DND-41 (cell line): ENCODE measurements at regions not wholly inside any gene's neighbourhood (a gene's known extent, or its start where the extent isn't known, plus 50 kb on each side); places are given as distances from the start of the nearest gene placed in this dataset.

Experiments
- ATAC-seq: fragments of 200-7000 bp; cut with Tn5 transposase; 3 replicates; pipeline ENCODE4 v1.9.1; 2021; ENCODE audit warnings: low read depth; ENCODE audit not compliant: insufficient read depth
- DNase-seq: peaks from one replicate; pipeline ENCODE4 v3.0.0-alpha.2; 2020
- H2AFZ ChIP-seq: 2 replicates; pipeline ENCODE4 v1.6.0; 2012; ENCODE audit warnings: low read depth, low read length
- H3K27ac ChIP-seq: 2 replicates; pipeline ENCODE4 v1.5.1; 2012; ENCODE audit warnings: low read length, inconsistent platforms
- H3K27me3 ChIP-seq: fragments of 200-600 bp; sonication (generic); 2 replicates; pipeline ENCODE4 v1.6.0; 2012; ENCODE audit warnings: low read length, mild to moderate bottlenecking, inconsistent platforms; ENCODE audit not compliant: insufficient read depth, poor library complexity
- H3K36me3 ChIP-seq: 2 replicates; pipeline ENCODE4 v1.5.1; 2012; ENCODE audit warnings: low read length, inconsistent platforms; ENCODE audit not compliant: insufficient read depth
- H3K4me1 ChIP-seq: 2 replicates; pipeline ENCODE4 v1.5.1; 2012; ENCODE audit warnings: mild to moderate bottlenecking, low read length; ENCODE audit not compliant: insufficient read depth
- H3K4me2 ChIP-seq: 2 replicates; pipeline ENCODE4 v1.6.0; 2012; ENCODE audit warnings: mild to moderate bottlenecking, moderate library complexity, low read length, inconsistent platforms; ENCODE audit not compliant: insufficient read depth
- H3K4me3 ChIP-seq, 2 experiments: fragments of 200-600 bp in 1 of 2; shearing (Covaris generic) in 1 of 2; 2 replicates each; pipeline ENCODE4 v1.5.1; 2012 to 2016; ENCODE audit warnings: inconsistent platforms in 2 of 2, low read length in 2 of 2, mild to moderate bottlenecking in 2 of 2, low read depth in 1 of 2, moderate library complexity in 1 of 2
- H3K79me2 ChIP-seq: 2 replicates; pipeline ENCODE4 v1.6.0; 2012; ENCODE audit warnings: low read length, inconsistent platforms; ENCODE audit not compliant: insufficient read depth
- H3K9ac ChIP-seq: 2 replicates; pipeline ENCODE4 v1.6.0; 2012; ENCODE audit warnings: low read depth, mild to moderate bottlenecking, inconsistent platforms, low read length, moderate library complexity
- H3K9me3 ChIP-seq: 2 replicates; pipeline ENCODE4 v1.5.1; 2012; ENCODE audit warnings: low read length, moderate library complexity, mild to moderate bottlenecking, inconsistent platforms; ENCODE audit not compliant: insufficient read depth, severe bottlenecking
- H4K20me1 ChIP-seq: 2 replicates; pipeline ENCODE4 v1.6.0; 2012; ENCODE audit warnings: low read length; ENCODE audit not compliant: insufficient read depth
- EZH2 ChIP-seq: IDR thresholded peaks from 3 replicates; pipeline ENCODE4 v1.6.1; 2012; ENCODE audit warnings: borderline replicate concordance, low read depth, mild to moderate bottlenecking, moderate library complexity, low read length, inconsistent platforms; ENCODE audit not compliant: severe bottlenecking
- TF ChIP-seq, protein P1 (sequence below): IDR thresholded peaks from 2 replicates; pipeline ENCODE4 v1.5.1; 2012; ENCODE audit warnings: borderline replicate concordance, low read length, moderate library complexity, mild to moderate bottlenecking; ENCODE audit not compliant: poor library complexity, severe bottlenecking; ENCODE audit errors: extremely low read depth

DNA sequence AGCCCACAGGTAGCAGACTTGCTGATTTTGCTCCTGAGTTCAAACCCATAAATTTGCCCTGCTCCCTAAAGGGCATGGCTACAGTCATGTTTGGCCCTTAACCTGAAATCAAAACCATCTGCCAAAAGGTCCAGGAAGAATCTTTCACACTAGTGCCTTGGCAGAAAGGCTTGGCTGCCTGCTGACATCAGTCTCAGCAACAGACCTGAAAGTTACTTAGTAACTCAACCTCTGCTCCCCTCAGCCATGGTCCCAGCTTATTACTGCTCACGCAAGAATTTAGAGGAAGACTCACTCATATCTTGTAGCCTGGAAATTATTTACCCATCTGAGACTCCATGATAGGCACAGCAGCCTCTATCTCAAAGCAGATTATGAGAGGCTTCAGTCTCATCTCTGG, 98.0 kb upstream of the KIF2B start:
- Histone ChIP-seq H2AFZ (no peak overlapping the region), H4K20me1 (no peaks in the 10 kb centered on the region), H3K27ac (no peak overlapping the region), H3K4me1 (no peaks in the 10 kb centered on the region), H3K4me2 (no peak overlapping the region), H3K9me3 (no peaks in the 10 kb centered on the region), H3K4me3 (no peak overlapping the region), H3K79me2 (no peaks in the 10 kb centered on the region), H3K9ac (no peak overlapping the region), H3K27me3 (no peaks in the 10 kb centered on the region), H3K36me3 (no peaks in the 10 kb centered on the region)
- DNase-seq (no peak), ATAC-seq (no peak)
- TF ChIP-seq, protein P1, sequence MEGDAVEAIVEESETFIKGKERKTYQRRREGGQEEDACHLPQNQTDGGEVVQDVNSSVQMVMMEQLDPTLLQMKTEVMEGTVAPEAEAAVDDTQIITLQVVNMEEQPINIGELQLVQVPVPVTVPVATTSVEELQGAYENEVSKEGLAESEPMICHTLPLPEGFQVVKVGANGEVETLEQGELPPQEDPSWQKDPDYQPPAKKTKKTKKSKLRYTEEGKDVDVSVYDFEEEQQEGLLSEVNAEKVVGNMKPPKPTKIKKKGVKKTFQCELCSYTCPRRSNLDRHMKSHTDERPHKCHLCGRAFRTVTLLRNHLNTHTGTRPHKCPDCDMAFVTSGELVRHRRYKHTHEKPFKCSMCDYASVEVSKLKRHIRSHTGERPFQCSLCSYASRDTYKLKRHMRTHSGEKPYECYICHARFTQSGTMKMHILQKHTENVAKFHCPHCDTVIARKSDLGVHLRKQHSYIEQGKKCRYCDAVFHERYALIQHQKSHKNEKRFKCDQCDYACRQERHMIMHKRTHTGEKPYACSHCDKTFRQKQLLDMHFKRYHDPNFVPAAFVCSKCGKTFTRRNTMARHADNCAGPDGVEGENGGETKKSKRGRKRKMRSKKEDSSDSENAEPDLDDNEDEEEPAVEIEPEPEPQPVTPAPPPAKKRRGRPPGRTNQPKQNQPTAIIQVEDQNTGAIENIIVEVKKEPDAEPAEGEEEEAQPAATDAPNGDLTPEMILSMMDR: no peak
- TF ChIP-seq EZH2: no peak

DNA sequence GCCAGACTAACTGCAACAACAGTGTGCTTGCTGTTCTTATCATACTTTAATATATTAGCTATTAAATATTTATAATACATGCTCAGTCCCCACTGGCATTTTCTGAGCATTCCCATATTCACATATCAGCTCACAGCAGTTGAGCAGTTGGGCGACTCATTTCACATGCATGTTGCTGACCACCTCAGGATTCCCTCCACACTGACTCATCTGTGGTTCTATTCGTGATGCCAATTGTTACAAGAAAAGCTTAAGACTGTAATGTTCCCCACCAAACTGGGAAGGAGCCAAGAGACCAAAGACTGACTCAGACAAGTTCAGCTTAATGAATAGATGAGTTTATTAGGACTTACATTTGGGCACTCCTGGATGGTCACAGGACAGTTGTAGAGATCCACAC, 100.3 kb upstream of the KIF2B start:
- no peaks in the 10 kb centered on the region for H3K9me3 ChIP-seq
- ATAC-seq (no peak), DNase-seq (no peak)
- no peaks in the 10 kb centered on the region for H3K79me2 ChIP-seq
- H4K20me1 ChIP-seq: no peaks in the 10 kb centered on the region
- no peak overlapping the region for H3K27ac ChIP-seq
- no peaks in the 10 kb centered on the region for H3K36me3 ChIP-seq
- H3K4me1 ChIP-seq: no peaks in the 10 kb centered on the region
- TF ChIP-seq, protein P1: no peak
- no peak for TF ChIP-seq EZH2
- H3K9ac ChIP-seq: no peak overlapping the region
- H3K4me2 ChIP-seq: no peak overlapping the region
- H2AFZ ChIP-seq: no peak overlapping the region
- H3K27me3 ChIP-seq: no peaks in the 10 kb centered on the region
- no peak overlapping the region for H3K4me3 ChIP-seq

DNA sequence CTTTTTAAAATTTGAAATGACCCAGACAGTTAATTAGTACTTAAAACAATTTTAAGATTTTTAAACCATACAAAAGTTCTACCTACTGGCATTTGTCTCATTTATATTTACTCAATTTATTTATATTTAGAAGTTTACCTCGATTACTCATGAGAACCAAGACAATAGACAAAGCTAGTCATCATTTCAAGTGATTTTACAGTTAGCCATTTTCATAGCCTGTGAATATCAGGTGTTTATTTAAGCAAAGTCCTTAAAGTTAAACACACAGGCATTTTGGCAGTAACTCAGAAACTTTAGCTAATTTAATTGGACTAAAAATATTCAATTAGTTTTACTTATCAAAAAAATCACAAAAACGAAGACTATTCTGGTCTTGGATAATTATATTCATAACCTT, 101.6 kb upstream of the KIF2B start:
- no peaks in the 10 kb centered on the region for H3K36me3 ChIP-seq
- no peaks in the 10 kb centered on the region for H3K4me1 ChIP-seq
- no peak overlapping the region for H3K4me2 ChIP-seq
- H3K27me3 ChIP-seq: no peaks in the 10 kb centered on the region
- H2AFZ ChIP-seq: no peak overlapping the region
- ATAC-seq (no peak), DNase-seq (no peak)
- no peaks in the 10 kb centered on the region for H3K79me2 ChIP-seq
- H3K9me3 ChIP-seq: no peaks in the 10 kb centered on the region
- no peaks in the 10 kb centered on the region for H4K20me1 ChIP-seq
- H3K4me3 ChIP-seq: no peak overlapping the region
- TF ChIP-seq, protein P1: no peak
- no peak for TF ChIP-seq EZH2
- H3K9ac ChIP-seq: no peak overlapping the region
- no peak overlapping the region for H3K27ac ChIP-seq

DNA sequence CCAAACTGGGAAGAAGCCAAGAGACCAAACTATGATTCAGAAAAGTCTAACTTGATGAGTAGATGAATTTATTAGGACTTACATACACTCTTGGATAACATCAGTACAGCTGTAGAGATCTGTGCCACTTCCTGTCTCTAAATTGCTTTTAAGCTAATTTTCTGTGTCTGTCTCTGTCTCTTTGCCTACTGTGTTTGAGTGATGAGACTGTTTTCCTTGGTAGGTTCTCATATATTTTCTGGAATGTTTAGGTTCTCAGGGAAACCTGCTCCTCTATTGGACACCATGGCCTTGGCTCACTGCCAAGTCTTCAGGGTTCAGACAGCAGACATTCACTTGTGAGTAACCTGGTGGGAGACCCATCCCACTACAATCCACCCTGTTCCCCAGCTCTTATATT, 103.5 kb upstream of the KIF2B start:
- Histone ChIP-seq H3K36me3 (no peaks in the 10 kb centered on the region), H3K9ac (no peak overlapping the region), H3K9me3 (no peaks in the 10 kb centered on the region), H3K27me3 (no peaks in the 10 kb centered on the region), H3K27ac (no peak overlapping the region), H3K4me2 (no peak overlapping the region), H2AFZ (no peak overlapping the region), H4K20me1 (no peaks in the 10 kb centered on the region), H3K79me2 (no peaks in the 10 kb centered on the region), H3K4me3 (no peak overlapping the region), H3K4me1 (no peaks in the 10 kb centered on the region)
- ATAC-seq: no peak
- TF ChIP-seq EZH2: no peak
- TF ChIP-seq, protein P1: no peak
- no peak for DNase-seq
